Cardiac septum (tissue), 1 donor: ENCODE measurements at regions not wholly inside any gene's neighbourhood (a gene's known extent, or its start where the extent isn't known, plus 50 kb on each side); places are given as distances from the start of the nearest gene placed in this dataset.

Source experiments
- DNase-seq: peaks from one replicate; pipeline ENCODE4 v3.0.0-alpha.2; 2020; ENCODE audit warnings: low spot score
- intact Hi-C: fragments of 100-400 bp; cut with DNase I; formaldehyde crosslinking; loops from one replicate; pipeline ENCODE4 v1.14.0; 2022
- donor health status: DM: no; HTN: no; CAD: no.

DNA sequence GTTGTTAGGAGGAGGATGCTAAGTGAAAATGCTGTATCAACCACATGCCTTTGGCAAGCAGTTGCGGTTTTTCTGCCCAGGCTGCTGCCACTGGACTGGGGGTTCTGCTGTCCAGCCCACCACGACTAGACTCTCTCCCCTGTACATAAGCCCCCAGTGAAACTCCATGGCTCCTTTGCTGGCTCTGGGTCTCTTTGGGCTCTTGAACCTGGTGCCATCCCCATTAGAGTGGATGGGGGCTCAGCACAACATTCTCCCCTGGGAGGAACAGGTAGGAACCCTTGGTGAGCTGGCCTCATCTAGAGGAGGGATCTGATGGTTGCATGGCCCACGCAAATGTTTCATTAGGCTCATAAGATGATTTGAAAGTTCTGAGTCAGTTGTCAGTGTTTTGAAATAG is 204.8 kb upstream of the KCNG1 start:
- intact Hi-C loops = no loop called here

DNA sequence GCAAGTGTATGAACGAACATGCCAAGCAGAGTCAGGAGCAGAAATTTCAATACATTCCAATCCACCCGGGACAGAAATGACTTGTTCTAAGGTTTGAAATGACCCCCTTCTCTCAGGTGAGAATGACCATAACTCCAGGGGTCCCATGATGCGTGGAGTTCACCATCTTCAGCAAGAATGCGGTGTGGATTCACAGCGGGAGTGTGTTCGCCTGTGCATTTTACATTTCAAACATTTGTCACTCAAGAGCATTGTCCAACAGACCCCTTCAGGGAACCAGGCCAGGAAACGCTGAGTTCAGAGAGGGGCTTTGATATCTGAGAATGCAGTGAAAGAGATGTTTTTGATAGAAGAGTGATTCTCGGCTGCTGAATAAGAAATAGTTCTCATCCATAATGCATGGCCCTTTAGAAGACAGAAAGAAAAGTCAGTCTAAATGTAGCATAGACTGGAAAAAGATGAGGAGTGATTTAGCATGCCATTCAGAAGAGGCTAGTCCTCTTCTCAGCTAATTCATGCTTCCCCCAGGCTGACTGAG is 200.3 kb upstream of the KCNG1 start:
- intact Hi-C loops = no loop called here
- DNase-seq = no peak

More for the DNA sequence above, 204.8 kb upstream of the KCNG1 start:
- no peak for DNase-seq

DNA sequence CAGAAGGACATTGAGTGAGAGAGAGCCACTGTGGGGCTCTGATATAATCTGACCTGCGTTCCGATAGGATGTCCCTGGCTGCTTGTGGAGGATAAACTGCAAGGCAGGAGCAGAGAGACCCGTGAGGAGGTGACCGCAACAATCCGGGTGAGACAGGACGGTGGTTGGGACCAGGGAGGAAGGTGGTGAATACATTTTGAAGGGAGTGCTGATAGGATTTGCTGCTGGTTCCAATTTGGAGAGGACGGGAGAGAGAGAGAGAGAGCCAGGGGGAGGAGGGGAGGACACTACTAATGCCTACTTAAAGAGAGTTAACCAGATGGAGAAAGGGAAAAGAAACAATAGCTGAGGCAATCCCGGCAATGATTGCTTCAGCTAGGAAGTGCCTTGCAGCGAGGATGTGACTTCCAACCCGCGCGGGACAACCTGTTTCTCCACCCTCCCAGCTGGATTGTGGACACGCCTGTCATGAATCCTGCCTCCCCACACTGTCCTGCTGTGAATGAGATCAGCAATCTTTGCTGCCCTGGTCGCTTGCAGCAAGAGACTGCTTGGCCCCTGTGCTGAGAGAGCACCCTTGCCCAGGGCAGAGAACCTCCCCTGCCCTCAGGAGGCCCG is 199.0 kb upstream of the KCNG1 start:
- intact Hi-C loops = no loop called here
- DNase-seq = peak; percentile 73

DNA sequence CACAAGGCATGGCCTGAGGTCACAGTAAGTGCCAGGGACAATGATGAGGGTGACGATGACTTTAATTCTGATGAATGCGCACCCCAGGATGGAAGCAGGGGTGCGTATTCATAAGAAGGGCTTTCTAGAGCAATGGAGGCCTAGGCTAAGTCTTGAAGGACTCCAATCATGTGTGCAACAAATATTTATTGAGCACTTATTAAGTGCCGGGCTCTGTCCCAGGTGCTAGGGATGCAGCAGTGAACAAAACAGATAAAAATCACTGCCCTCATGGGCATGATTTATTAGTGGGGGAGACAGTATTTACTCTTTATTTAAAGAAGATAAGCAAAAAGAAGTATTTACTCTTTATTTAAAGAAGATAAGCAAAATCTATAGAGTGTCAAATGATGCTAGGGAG is 198.2 kb upstream of the KCNG1 start:
- DNase-seq = no peak

DNA sequence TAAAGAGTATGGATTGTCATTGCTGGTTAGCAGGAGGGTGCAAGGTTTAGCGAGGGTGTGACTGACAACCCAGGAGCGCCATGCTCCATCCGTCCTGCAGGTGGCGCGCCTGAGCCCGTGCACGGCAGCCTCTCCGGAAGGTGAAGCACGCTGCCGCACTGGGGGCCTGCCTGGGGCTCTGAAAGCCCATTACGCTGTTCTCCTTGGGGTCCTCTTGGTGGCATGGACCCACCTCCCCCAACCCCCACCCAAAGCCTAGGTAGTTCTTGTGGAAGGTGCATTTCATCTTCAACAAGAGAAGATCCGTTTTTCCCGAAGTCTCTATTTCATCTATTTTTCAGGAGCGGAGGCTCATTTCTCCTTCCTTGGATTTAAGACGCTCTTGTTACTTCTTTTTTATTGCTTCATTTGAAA is 197.4 kb upstream of the KCNG1 start:
- peak; percentile 66 for DNase-seq

More for the DNA sequence above, 198.2 kb upstream of the KCNG1 start:
- intact Hi-C loops = no loop called here

DNA sequence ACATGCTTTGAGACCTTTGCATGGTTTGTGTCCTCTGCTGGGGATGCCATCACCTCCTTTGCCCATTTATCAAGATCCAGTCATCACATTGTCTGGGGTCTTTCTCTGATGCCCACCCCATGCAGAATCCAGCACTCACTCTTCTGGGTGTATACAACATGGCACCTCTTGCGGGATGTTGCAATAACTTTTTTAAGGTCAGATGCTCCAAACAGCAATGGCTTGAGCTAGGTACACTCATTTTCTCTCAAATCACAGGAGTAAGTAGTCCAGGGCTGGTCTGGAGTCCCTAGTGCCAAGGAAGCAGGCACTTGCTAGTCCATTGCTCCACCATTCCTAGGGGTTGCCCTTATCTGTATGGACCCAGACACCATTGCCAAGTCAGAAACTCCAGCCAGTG is 196.6 kb upstream of the KCNG1 start:
- intact Hi-C loops = loop anchor here (5.0 kb wide), 1 partner anchor 88 kb away; no protein-coding TSS in a partner anchor
- no peak for DNase-seq

More for the DNA sequence above, 197.4 kb upstream of the KCNG1 start:
- intact Hi-C loops = no loop called here

DNA sequence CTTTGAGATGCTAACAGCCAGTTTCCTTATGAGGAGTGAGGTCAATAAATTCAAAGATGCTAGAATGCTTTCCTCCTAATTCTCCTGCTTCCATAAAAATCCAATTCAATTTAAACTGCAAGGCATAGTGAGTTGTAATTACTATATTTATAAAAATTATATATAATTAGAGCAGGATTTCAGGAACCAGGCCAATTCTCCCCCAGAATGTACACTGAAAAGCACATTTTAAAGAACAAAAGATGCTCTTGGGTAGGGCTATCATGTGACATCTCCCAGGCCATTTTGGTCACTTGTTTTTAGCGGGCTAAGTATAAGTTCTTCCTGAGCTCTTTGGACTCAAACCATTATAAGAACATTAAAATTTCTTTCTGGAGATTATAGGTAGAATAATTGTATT is 195.7 kb upstream of the KCNG1 start:
- intact Hi-C loops = loop anchor here (5.0 kb wide), 1 partner anchor 89 kb away; no protein-coding TSS in a partner anchor
- DNase-seq = no peak

DNA sequence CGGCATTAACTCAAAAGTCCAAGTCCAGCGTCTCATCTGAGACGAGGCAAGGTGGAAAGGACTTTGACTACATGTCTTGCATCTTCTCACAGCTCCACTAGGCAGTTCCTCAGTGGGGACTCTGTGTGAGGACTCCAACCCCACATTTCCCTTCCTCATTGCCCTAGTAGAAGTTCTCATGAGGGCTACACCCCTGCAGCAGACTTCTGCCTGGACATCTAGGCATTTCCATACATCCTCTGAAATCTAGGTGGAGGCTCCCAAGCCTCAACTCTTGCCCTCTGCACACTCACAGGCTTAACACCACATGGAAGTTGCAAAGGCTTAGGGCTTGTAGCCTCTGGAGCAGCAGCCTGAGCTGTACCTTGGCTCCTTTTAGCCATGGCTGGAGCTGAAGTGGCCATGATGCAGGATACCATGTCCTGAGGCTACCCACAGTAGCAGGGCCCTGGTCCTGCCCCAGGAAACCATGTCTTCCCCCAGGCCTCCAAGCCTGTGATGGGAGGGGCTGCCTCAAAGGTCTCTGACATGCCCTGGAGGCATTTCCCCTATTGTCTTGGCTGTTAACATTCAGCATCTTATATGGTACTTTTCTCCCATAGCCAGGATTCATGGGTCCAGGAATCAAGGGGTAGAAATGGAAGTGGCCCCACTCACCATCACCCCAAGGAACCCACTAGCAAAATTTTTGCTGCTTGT is 194.6 kb upstream of the KCNG1 start:
- intact Hi-C loops = loop anchor here (5.0 kb wide), 1 partner anchor 90 kb away; no protein-coding TSS in a partner anchor
- DNase-seq = peak; percentile 17

DNA sequence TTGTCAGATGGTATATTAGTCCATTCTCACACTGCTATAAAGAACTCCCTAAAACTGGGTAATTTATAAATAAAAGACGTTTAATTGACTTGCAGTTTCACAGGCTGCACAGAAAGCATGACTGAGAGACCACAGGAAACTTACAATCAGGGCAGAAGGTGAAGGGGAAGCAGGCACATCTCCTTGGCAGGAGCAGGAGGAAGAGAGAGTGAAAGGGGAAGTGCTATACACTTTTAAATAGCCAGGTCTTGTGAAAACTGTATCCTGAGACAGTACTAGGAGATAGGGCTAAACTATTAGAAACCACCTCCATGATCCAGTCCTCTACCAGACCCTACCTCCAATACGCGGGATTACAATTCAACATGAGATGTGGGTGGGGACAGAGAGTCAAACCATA is 193.9 kb upstream of the KCNG1 start:
- DNase-seq = no peak
- intact Hi-C loops = loop anchor here (5.0 kb wide), 1 partner anchor 90 kb away; no protein-coding TSS in a partner anchor

DNA sequence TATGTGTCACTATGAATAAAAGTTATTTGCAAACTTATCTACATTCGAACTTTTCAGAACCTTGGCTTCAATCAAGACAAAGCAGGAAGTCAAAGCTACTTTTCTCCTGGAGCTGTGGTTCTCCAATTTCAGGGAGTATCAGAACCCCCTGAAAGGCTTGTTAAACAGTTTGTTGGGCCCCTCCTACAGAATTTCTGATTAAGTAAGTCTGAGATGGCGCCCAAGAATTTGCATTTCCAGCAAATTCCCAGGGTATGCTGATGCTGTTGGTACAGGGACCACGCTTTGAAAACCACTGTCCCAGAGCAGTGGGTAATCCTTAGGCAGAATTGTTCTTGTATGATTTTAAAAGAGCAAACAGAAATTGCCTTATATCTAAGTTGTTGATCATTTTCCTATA is 189.9 kb upstream of the KCNG1 start:
- DNase-seq = no peak
- intact Hi-C loops = no loop called here

DNA sequence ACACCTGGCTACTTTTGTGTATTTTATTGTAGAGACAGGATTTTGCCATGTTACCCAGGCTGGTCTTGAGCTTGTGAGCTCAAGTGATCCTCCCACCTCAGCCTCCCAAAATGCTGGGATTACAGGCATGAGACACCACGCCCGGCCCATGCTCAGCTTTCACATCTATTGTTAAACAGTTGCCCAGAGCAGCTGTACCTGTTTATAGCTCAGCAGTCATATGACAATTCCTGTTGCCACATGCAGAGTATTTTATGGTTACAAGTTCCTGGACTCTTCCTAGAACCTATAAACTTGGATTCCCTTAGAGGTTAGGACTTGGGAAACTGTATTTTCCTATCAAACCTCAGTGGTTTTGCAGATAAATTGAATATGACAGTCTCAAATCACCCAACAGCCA is 188.3 kb upstream of the KCNG1 start:
- intact Hi-C loops = no loop called here
- peak; percentile 26 for DNase-seq

DNA sequence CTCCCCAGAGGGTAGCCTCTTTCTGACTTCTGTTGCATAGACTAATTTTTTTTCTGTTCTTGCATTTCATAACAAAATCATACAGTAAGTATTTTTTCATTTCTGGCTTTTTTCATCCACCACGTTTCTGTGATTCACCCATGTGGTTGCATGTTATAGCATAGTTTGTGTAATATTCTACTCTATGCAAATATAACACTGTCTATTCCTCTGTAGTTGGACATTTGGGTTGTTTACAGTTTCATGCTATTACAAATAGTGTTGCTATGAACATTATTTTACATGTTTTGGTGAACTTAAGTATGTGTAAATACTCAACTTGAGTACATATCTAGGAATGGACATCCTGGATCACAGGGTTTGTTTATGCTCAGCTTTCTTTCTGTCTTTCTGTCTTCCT is 187.2 kb upstream of the KCNG1 start:
- DNase-seq = no peak

DNA sequence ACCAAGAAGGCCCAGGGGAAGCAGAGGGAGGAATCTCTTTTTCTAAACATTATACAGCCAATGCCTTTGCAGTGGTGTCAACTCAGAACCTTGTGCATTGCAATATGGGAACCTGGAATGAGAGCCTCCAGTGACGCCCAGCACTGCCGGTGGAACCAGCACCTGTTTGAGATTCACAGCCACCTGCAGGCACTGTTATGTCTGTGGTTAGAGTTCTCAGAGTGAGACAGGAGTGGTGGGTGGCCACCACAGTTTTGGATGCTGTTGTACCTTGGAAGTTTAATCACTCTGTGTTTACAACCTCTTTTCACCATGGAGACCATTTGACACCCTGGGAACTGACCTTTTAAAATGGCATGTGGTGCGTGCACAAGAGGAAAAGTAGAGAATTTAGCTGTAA is 185.3 kb upstream of the KCNG1 start:
- intact Hi-C loops = no loop called here
- peak; percentile 31 for DNase-seq

More for the DNA sequence above, 187.2 kb upstream of the KCNG1 start:
- intact Hi-C loops = no loop called here

DNA sequence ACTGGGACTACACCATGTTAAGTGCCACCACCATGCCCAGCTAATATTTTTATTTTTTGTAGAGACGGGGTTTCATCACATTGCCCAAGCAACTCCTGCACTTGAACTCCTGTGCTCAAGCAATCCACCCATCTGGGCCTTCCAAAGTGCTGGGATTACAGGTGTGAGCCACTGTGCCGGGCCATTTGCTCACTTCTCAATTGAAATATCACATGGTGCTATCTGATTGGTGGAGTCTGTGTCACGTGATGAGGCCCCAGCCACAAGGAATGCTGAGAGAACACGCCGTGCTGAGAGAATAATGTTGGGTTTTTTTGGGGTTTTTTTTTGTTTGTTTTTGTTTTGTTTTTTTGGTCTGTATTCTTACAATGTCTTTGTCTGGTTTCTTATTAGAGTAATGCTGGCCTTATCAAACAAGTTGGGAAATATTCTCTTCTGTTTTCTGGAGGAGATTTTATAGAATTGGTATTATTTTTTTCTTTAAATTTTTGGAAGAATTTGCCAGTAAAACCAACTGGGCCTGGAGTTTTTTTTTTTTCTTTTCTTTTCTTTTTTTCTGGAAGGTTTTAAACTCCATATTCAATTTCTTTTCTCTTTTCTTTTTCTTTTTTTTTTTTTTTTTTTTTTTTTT is 183.2 kb upstream of the KCNG1 start:
- no peak for DNase-seq
- intact Hi-C loops = no loop called here

DNA sequence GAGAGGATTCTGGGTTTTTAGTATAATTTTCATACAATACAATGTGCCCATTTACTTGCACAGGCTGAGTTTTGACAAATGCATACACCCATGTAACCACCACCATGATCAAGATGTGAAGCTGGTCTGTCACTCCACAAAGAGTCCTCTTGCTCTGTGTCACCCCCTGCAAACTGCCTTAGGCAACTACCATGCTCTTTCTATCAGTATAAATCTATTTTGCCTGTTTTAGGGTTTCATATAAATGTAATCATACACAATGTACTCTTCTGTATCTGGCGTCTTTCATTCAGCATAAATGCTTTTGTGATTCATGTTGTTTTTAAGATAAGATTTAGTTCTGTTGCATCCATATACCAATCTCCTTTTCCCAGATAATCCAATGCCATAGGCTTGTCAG is 181.9 kb upstream of the KCNG1 start:
- no peak for DNase-seq
- intact Hi-C loops = no loop called here

DNA sequence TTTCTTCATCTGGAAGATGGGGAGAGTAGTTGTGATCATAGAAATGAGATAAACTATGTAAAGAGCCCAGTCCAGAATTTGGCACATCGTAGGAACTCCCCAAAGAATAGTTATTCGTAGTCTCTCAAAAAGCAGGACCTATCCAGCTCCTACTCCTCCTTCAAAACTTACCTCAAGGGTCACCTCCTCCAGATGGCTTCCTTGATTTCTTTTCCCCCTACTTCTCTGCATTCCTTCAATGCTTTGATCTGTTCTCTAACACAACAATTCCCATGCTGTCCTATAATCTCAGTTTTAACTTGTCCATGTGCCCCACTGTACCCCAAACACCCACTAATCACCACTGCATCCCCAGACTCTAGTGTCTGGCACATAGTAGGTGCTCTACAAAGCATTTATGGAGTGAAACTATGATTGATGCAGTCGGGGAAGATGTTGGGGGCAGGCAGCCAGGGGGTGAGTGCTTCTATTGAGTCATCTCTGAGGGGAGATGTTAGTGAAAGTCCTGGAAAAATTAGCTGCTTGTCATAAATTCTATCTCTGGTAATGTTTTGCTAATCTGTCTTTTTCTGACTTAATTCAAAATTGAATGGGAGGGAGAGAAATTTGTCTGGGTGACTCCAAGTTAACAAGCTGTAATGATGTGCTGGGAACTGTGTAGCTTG is 181.3 kb upstream of the KCNG1 start:
- intact Hi-C loops = no loop called here
- no peak for DNase-seq

DNA sequence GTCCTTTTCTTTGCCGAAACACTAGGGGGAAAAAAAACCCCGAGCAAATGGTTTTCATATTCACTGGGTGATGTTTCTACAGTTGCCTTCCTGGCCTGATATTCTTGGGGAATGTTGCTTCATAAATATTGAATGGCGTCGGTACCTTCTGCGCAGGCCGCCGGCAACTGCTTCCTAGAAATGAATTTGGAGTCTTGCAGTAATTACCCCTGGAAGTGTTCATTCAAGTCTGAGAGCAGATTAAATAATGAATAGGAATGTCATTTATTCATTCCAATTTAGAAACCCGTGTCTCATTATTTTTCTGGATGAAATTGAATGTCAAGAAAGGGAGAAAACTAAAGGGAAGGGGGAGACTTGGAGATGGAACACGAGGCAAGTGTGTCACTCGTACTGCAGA is 179.4 kb upstream of the KCNG1 start:
- no peak for DNase-seq
- intact Hi-C loops = no loop called here

DNA sequence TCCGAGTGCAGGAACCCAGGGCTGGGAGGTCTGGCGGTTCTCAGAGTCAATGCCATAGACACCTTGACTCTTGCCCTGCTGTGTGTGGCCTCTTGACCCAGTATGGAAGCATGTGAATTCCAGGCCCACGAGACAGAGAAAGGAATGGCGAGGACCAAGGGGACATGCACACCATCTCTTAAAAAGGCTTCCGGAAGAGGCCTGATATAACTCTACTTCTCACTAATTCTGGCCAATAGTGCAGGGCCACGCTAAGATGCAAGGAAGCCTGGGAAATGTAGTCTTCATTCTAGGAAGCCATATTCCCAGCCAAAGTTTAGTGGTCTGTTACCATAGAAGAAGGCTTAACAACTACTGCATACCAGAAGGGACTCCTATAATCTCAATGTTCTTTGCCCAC is 177.0 kb upstream of the KCNG1 start:
- DNase-seq = no peak
- intact Hi-C loops = no loop called here

DNA sequence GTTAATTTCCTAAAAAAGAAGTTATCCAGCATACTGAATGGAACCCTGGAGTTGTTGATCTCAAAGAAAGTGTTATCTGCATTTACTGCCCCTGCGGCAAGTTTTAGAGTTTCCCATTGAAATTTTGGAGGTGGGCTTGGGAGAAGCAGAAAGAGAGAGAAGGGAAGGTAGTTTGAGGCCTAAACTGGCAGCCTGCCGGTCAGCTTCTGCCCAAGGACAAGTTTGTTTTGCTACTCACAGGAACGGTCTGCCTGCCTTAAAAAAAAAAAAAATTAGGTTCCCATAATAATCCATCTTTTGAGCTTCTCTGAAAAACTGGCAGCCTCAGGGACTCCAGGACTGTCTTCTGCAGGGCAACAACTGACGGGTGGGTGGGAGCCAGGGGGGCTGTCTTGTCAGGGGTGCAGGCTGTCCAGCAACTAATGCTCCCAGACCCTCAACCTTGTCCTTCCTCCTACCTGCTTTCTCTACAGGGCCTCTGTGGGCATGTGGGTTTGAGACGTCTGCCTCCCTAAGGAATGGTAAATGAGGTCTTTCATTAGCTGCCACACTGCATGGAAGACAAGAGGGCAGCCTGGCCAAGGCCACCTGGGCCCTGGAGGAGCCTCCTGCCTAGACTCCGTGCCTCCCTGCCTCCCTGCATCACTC is 176.1 kb upstream of the KCNG1 start:
- DNase-seq = no peak
- intact Hi-C loops = no loop called here

DNA sequence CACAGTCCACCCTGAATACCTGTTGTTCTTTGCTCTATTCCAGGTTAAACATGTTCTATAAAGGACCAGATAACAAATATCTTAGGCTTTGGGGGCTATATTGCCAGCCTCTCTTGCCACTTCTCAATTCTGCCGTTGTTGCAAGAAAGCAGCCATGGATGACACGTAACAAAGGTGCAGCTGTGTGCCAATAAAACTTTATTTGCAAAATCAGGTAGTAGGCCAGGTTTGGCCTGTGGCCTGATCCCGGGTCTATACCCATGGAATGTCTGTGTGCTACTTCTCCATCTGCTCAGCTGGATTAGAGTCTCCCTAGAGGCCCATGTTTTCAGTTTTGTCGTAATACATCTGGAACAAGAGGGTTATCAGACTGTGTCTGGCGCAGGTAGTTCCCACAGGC is 175.3 kb upstream of the KCNG1 start:
- no peak for DNase-seq
- intact Hi-C loops = no loop called here
